Adipocyte (in vitro differentiated cells): ENCODE measurements at regions not wholly inside any gene's neighbourhood (a gene's known extent, or its start where the extent isn't known, plus 50 kb on each side); places are given as distances from the start of the nearest gene placed in this dataset.

Experiments used
- DNase-seq: peaks from one replicate; pipeline ENCODE4 v3.0.0-alpha.2; 2015; ENCODE audit warnings: low read depth
- H3K27me3 ChIP-seq: replicated peaks from 2 replicates; pipeline ENCODE4 v1.7.0; 2013; ENCODE audit warnings: mild to moderate bottlenecking, low read length, moderate library complexity; ENCODE audit not compliant: control insufficient read depth, insufficient read depth
- H3K36me3 ChIP-seq: 2 replicates; pipeline ENCODE4 v1.7.0; 2013; ENCODE audit warnings: low read length, mild to moderate bottlenecking, moderate library complexity; ENCODE audit not compliant: control insufficient read depth, insufficient read depth, severe bottlenecking
- H3K4me1 ChIP-seq: 2 replicates; pipeline ENCODE4 v1.7.0; 2013; ENCODE audit warnings: mild to moderate bottlenecking, low read length, moderate library complexity; ENCODE audit not compliant: control insufficient read depth, insufficient read depth
- H3K4me3 ChIP-seq: 2 replicates; pipeline ENCODE4 v1.7.0; 2013; ENCODE audit warnings: mild to moderate bottlenecking, low read length, moderate library complexity
- H3K9ac ChIP-seq: 2 replicates; pipeline ENCODE4 v1.7.0; 2013; ENCODE audit warnings: mild to moderate bottlenecking, low read length, moderate library complexity
- H3K9me3 ChIP-seq: 2 replicates; pipeline ENCODE4 v1.7.0; 2013; ENCODE audit warnings: mild to moderate bottlenecking, low read length, moderate library complexity; ENCODE audit not compliant: control insufficient read depth

- no peak overlapping the region for H3K9ac ChIP-seq
- H3K4me3 ChIP-seq: no peak overlapping the region
- H3K27me3 ChIP-seq: no peaks in the 10 kb centered on the region
- H3K9me3 ChIP-seq: no peaks in the 10 kb centered on the region
- no peaks in the 10 kb centered on the region for H3K4me1 ChIP-seq
- DNase-seq: no peak
- no peaks in the 10 kb centered on the region for H3K36me3 ChIP-seq
Observed at GRCh38 chr5:117207088-117207668, 632.6 kb upstream of the SEMA6A start.

GRCh38 chr5:117205894-117206293 lies 631.3 kb upstream of the SEMA6A start:
- Histone ChIP-seq H3K9me3 (no peaks in the 10 kb centered on the region), H3K4me3 (no peak overlapping the region), H3K9ac (no peak overlapping the region), H3K4me1 (no peaks in the 10 kb centered on the region), H3K27me3 (no peaks in the 10 kb centered on the region), H3K36me3 (no peaks in the 10 kb centered on the region)
- DNase-seq: no peak

GRCh38 chr5:117204926-117205869 lies 630.6 kb upstream of the SEMA6A start:
- no peak for DNase-seq
- Histone ChIP-seq H3K4me1 (no peaks in the 10 kb centered on the region), H3K36me3 (no peaks in the 10 kb centered on the region), H3K9me3 (no peaks in the 10 kb centered on the region), H3K4me3 (no peak overlapping the region), H3K9ac (no peak overlapping the region), H3K27me3 (no peaks in the 10 kb centered on the region)

- Histone ChIP-seq H3K4me1 (no peaks in the 10 kb centered on the region), H3K4me3 (no peak overlapping the region), H3K27me3 (no peaks in the 10 kb centered on the region), H3K9ac (no peak overlapping the region), H3K36me3 (no peaks in the 10 kb centered on the region), H3K9me3 (no peaks in the 10 kb centered on the region)
- no peak for DNase-seq
Observed at GRCh38 chr5:117204404-117204803, 629.8 kb upstream of the SEMA6A start.

- H3K27me3 ChIP-seq: no peaks in the 10 kb centered on the region
- no peaks in the 10 kb centered on the region for H3K4me1 ChIP-seq
- H3K9ac ChIP-seq: no peak overlapping the region
- no peaks in the 10 kb centered on the region for H3K9me3 ChIP-seq
- H3K36me3 ChIP-seq: no peaks in the 10 kb centered on the region
- H3K4me3 ChIP-seq: no peak overlapping the region
- DNase-seq: no peak
Observed at GRCh38 chr5:117203584-117203983, 629.0 kb upstream of the SEMA6A start.

- Histone ChIP-seq H3K9me3 (no peaks in the 10 kb centered on the region), H3K9ac (no peak overlapping the region), H3K36me3 (no peaks in the 10 kb centered on the region), H3K27me3 (no peaks in the 10 kb centered on the region), H3K4me1 (no peaks in the 10 kb centered on the region), H3K4me3 (no peak overlapping the region)
- peak; percentile 13 for DNase-seq
Observed at GRCh38 chr5:117201001-117201400, 626.4 kb upstream of the SEMA6A start.

GRCh38 chr5:117195076-117195475 lies 620.5 kb upstream of the SEMA6A start:
- H3K4me3 ChIP-seq: no peak overlapping the region
- DNase-seq: no peak
- no peaks in the 10 kb centered on the region for H3K36me3 ChIP-seq
- no peaks in the 10 kb centered on the region for H3K9me3 ChIP-seq
- H3K4me1 ChIP-seq: no peaks in the 10 kb centered on the region
- no peak overlapping the region for H3K9ac ChIP-seq
- no peaks in the 10 kb centered on the region for H3K27me3 ChIP-seq

GRCh38 chr5:117191251-117191650 lies 616.6 kb upstream of the SEMA6A start:
- Histone ChIP-seq H3K4me3 (no peak overlapping the region), H3K27me3 (no peaks in the 10 kb centered on the region), H3K9ac (no peak overlapping the region), H3K4me1 (no peaks in the 10 kb centered on the region), H3K9me3 (no peaks in the 10 kb centered on the region), H3K36me3 (no peaks in the 10 kb centered on the region)
- no peak for DNase-seq

GRCh38 chr5:117189784-117190183 lies 615.2 kb upstream of the SEMA6A start:
- H3K9ac ChIP-seq: no peak overlapping the region
- no peaks in the 10 kb centered on the region for H3K4me1 ChIP-seq
- DNase-seq: no peak
- no peak overlapping the region for H3K4me3 ChIP-seq
- no peaks in the 10 kb centered on the region for H3K27me3 ChIP-seq
- H3K36me3 ChIP-seq: no peaks in the 10 kb centered on the region
- no peaks in the 10 kb centered on the region for H3K9me3 ChIP-seq

GRCh38 chr5:117188211-117188610 lies 613.6 kb upstream of the SEMA6A start:
- H3K9me3 ChIP-seq: no peaks in the 10 kb centered on the region
- no peak overlapping the region for H3K4me3 ChIP-seq
- H3K9ac ChIP-seq: no peak overlapping the region
- H3K27me3 ChIP-seq: no peaks in the 10 kb centered on the region
- H3K36me3 ChIP-seq: no peaks in the 10 kb centered on the region
- no peaks in the 10 kb centered on the region for H3K4me1 ChIP-seq
- DNase-seq: no peak

- Histone ChIP-seq H3K36me3 (no peaks in the 10 kb centered on the region), H3K9ac (no peak overlapping the region), H3K4me3 (no peak overlapping the region), H3K4me1 (no peaks in the 10 kb centered on the region), H3K27me3 (no peaks in the 10 kb centered on the region), H3K9me3 (no peaks in the 10 kb centered on the region)
- DNase-seq: no peak
Observed at GRCh38 chr5:117186751-117187150, 612.1 kb upstream of the SEMA6A start.
